Activated naive CD4-positive, alpha-beta T cell treated with anti-CD3 and anti-CD28 coated beads, Interleukin-2, amount 10 ng/mL, durations not matched to agents 7 days and 5 days (primary cell): ENCODE measurements at regions not wholly inside any gene's neighbourhood (a gene's known extent, or its start where the extent isn't known, plus 50 kb on each side); places are given as distances from the start of the nearest gene placed in this dataset.

Source experiments
- CTCF ChIA-PET: fragments of 350-600 bp; sonication (Branson Sonifier 250); formaldehyde crosslinking; loops from one replicate; lab custom pipeline; 2021; ENCODE audit warnings: antibody characterized with exemption; lab: Charles Lee
- DNase-seq: peaks from one replicate; pipeline ENCODE4 v3.0.0-alpha.2; 2020
- H3K27ac Mint-ChIP-seq: one replicate; pipeline ENCODE4 v1.8.0; 2021; ENCODE audit warnings: mild to moderate bottlenecking, moderate library complexity, mixed read lengths
- H3K27me3 Mint-ChIP-seq: one replicate; pipeline ENCODE4 v1.8.0; 2021; ENCODE audit warnings: mild to moderate bottlenecking, mixed read lengths
- H3K36me3 Mint-ChIP-seq: one replicate; pipeline ENCODE4 v1.8.0; 2021; ENCODE audit warnings: mixed read lengths
- H3K4me1 Mint-ChIP-seq: one replicate; pipeline ENCODE4 v1.8.0; 2021; ENCODE audit warnings: mixed read lengths
- H3K4me3 Mint-ChIP-seq: one replicate; pipeline ENCODE4 v1.8.0; 2021; ENCODE audit warnings: mild to moderate bottlenecking, moderate library complexity, mixed read lengths
- H3K9me3 Mint-ChIP-seq: one replicate; pipeline ENCODE4 v1.8.0; 2021; ENCODE audit warnings: mixed read lengths

DNA sequence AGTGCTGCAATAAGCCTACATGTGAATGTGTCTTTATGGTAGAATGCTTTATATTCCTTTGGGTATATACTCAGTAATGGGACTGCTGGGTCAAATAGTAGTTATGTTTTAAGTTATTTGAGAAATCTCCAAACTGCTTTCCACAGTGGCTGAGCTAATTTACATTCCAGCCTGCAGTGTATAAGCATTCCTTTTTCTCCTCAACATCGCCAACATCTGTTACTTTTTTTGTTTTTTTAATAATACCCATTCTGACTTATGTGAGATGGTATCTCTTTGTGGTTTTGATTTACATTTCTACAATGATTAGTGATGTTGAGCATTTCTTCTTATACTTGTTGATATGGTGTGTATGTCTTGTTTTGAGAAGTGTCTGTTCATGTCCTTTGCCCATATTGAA lies 1186.2 kb downstream of the BCL11B start:
- H3K27me3 Mint-ChIP-seq: no peaks in the 10 kb centered on the region
- no peak overlapping the region for H3K27ac Mint-ChIP-seq
- H3K36me3 Mint-ChIP-seq: peaks cover 5% of the 10 kb centered on the region
- peaks cover 9% of the 10 kb centered on the region for H3K9me3 Mint-ChIP-seq
- H3K4me1 Mint-ChIP-seq: no peaks in the 10 kb centered on the region
- H3K4me3 Mint-ChIP-seq: no peak overlapping the region
- DNase-seq: no peak
- CTCF ChIA-PET: no interaction called here

DNA sequence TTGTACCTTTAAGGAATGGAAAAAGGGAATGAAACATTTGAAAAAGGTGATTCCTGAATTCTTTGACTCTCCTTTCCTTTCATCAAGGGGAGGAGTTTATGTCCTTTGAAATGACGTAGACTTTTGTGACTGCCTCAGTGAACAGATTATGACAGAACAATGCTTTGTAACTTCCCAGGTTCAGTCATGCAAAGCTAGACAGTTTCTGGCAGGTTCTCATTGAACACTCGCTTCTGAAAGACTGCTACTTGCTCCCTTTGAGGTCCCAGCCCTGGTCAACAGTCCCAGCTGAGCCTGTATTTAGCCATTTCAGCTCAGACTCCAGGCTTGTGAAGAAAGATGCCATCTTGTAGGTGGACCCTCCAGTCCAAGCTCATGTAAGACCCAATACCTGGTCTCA lies 1178.9 kb downstream of the BCL11B start:
- no peak for DNase-seq
- Mint-ChIP-seq H3K27ac (no peak overlapping the region), H3K9me3 (peaks cover 2% of the 10 kb centered on the region), H3K36me3 (no peaks in the 10 kb centered on the region), H3K27me3 (no peaks in the 10 kb centered on the region), H3K4me3 (no peak overlapping the region), H3K4me1 (no peaks in the 10 kb centered on the region)
- CTCF ChIA-PET: no interaction called here

DNA sequence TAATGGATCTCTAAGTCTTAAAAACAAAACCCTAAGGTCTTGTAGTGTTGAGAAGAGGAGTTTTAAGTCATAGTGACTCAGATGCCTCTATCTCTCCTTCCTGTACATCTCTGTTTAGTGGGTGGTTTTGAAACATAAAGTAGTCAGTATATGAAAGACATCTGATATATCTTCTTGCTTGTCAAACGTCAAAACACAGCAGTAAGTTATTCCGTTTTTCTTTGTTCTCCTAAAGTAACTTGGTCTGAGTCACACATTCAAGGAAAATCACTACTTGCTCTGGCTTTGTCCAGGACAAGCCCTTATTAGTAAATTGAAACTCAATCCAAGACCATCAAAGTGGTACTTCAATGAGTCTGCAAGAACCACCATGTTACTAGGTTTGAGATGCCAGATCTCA lies 1172.5 kb downstream of the BCL11B start:
- Mint-ChIP-seq H3K27ac (no peak overlapping the region), H3K36me3 (peaks cover 3% of the 10 kb centered on the region), H3K27me3 (no peaks in the 10 kb centered on the region), H3K4me1 (peaks cover 15% of the 10 kb centered on the region), H3K9me3 (peaks cover 10% of the 10 kb centered on the region), H3K4me3 (no peak overlapping the region)
- CTCF ChIA-PET: no interaction called here
- no peak for DNase-seq

DNA sequence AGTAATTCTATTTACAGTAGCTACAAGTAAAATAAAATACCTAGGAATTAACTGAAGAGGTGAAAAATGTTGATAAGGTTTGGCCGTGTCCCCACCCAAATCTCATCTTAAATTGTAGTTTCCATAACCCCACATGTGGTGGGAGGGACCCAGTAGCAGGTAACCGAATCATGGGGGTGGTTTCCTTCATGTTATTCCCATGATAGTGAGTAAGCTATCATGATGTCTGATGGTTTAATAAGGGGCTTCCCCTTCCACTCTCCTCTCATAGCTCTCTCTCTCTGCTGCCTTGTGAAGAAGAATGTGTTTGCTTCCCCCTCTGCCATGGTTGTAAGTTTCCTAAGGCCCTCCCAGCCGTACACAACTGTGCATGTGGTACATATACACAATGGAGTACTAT lies 1170.7 kb downstream of the BCL11B start:
- Mint-ChIP-seq H3K27me3 (no peaks in the 10 kb centered on the region), H3K27ac (no peak overlapping the region), H3K36me3 (peaks cover 3% of the 10 kb centered on the region), H3K4me1 (peaks cover 15% of the 10 kb centered on the region), H3K4me3 (no peak overlapping the region), H3K9me3 (peaks cover 10% of the 10 kb centered on the region)
- CTCF ChIA-PET: no interaction called here
- no peak for DNase-seq

DNA sequence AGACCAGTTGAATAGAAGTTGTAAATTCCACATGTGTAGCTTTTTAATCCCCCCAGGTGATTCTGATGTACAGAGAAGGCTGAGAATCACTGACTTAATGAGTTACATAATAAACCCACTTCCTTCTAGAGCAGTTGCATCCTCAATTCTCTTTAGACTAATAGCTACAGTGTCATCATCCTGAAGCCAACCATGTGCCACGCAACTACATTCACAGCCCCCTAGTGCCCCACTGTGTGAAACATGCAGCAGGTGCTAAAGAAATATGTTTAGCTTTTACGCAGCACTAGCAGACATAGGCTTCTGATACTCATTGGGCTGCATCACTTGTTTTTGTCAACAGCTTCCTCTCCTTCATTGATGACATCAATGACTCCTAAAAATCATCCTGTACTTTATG lies 1168.3 kb downstream of the BCL11B start:
- Mint-ChIP-seq H3K27ac (no peak overlapping the region), H3K9me3 (peaks cover 3% of the 10 kb centered on the region), H3K36me3 (peaks cover 3% of the 10 kb centered on the region), H3K4me1 (peaks cover 12% of the 10 kb centered on the region), H3K27me3 (no peaks in the 10 kb centered on the region), H3K4me3 (no peak overlapping the region)
- CTCF ChIA-PET: interaction anchor here (1.1 kb wide), 1 partner anchor 86 kb away, joined by 3 read pairs; no protein-coding TSS in a partner anchor
- DNase-seq: no peak

DNA sequence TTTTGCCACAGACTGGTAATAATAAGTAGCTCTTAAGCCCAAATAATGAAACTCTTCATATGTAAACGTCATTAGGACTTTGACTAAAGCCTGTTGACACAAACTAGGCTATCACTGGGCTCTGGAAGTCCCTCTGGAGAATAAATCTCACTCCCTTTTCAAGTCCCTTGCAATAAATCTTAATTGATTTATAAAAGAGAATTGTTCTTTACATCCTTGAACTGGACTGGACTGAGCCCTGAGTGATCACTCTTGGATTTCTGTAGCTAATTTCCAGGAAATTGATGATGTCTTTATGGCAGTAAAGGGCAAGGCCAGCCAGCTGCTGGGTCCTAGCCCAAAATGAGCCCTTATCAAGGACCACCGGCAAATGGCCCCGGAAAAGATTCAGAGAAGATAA lies 1162.7 kb downstream of the BCL11B start:
- CTCF ChIA-PET: interaction anchor here (0.6 kb wide), 1 partner anchor 124 kb away, joined by 3 read pairs; no protein-coding TSS in a partner anchor
- H3K27ac Mint-ChIP-seq: no peak overlapping the region
- no peak overlapping the region for H3K4me3 Mint-ChIP-seq
- no peak for DNase-seq
- H3K4me1 Mint-ChIP-seq: no peaks in the 10 kb centered on the region
- H3K36me3 Mint-ChIP-seq: no peaks in the 10 kb centered on the region
- no peaks in the 10 kb centered on the region for H3K27me3 Mint-ChIP-seq
- peaks cover 2% of the 10 kb centered on the region for H3K9me3 Mint-ChIP-seq

DNA sequence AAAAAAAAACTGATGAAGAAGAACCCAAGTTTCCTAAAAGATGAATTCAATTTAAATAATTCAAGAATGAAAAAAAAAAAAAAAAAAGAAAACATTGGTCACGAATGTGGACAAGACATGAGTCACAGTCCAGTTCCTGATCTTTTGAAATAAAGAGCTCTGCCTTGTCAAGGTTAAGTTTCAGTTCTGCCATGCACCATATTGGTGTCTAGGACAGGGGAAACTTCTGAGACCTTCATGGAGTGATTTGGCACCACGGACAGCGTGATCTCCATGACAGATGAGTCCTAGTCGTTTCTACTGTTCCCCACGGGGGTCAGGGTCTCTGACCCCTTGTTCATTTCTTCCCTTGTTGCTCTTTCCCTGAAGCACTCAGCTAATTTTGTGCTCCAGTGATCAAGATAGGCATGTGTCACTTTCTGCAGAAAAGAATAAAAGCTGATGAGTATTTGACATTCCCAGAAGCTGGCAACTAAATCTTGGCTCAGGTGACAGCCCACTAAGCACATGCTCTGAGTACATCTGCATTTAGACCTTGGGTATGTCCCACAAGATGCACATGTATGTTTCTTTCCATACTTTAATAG lies 1159.7 kb downstream of the BCL11B start:
- CTCF ChIA-PET: interaction anchor here (1.1 to 2.6 kb wide), 2 partner anchors 8 to 24 kb away, joined by 3 to 7 read pairs; no protein-coding TSS in a partner anchor
- Mint-ChIP-seq H3K36me3 (no peaks in the 10 kb centered on the region), H3K9me3 (peaks cover 2% of the 10 kb centered on the region), H3K27ac (no peak overlapping the region), H3K4me1 (no peaks in the 10 kb centered on the region), H3K27me3 (no peaks in the 10 kb centered on the region), H3K4me3 (no peak overlapping the region)
- DNase-seq: no peak

DNA sequence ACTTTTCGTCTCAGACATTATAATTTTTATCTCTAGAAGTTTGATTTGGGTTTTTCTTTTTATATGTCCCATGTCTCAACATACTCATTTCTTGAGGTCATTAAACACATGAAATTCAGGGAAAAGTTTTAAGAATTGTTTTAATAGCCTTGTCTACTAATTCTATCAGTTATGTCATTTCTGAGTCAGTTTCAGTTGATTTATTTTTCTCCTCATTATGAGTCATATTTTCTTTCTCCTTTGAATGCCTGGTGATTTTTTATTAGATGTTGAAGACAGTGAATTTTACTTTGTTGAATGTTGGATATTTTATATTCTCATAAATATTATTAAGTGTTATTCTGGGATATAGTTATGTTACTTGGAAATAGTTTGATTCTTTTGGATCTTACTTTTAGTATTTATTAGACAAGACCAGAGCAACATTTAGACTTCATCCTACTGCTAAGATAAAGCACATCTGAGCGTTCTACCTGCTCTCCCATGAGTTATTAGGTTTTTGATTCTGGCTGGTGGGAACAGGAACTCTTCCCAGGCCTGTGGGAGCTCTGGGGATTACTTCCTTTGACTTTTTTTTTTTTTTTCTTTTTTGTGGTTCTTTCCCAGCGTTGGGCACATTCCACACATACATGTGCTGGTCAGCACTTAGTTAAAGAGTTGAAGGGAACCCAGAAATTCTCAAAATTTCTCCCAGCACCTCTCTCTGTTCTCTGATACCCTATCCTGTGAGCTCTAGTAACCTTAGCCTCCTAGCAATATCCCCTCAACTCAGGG lies 1157.7 kb downstream of the BCL11B start:
- Mint-ChIP-seq H3K4me1 (no peaks in the 10 kb centered on the region), H3K9me3 (peaks cover 2% of the 10 kb centered on the region), H3K27me3 (no peaks in the 10 kb centered on the region), H3K27ac (no peak overlapping the region), H3K36me3 (no peaks in the 10 kb centered on the region), H3K4me3 (no peak overlapping the region)
- DNase-seq: no peak
- CTCF ChIA-PET: interaction anchor here (1.2 kb wide), 1 partner anchor 136 kb away, joined by 3 read pairs; no protein-coding TSS in a partner anchor

DNA sequence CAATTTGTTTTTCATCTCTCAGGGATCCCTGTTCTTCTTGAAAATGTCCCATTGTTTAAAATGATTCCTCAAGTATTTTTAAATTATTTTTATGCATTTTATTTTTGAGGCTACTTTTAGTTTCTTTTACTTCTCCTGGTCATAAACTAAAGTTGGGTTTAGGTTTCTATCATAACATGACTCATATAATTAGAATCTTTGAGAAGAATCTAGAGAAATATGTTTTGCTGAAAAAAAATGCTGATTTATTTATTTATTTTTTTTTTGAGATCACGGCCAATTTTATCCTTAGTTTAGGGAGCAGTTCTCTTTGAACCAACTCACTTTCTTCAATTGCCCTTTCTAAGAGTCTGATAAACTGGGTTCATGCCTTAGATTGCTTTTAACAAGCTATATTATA lies 1157.1 kb downstream of the BCL11B start:
- no peak overlapping the region for H3K4me3 Mint-ChIP-seq
- no peak for DNase-seq
- CTCF ChIA-PET: interaction anchor here (1.2 kb wide), 1 partner anchor 137 kb away, joined by 3 read pairs; no protein-coding TSS in a partner anchor
- peaks cover 7% of the 10 kb centered on the region for H3K9me3 Mint-ChIP-seq
- no peaks in the 10 kb centered on the region for H3K27me3 Mint-ChIP-seq
- H3K4me1 Mint-ChIP-seq: no peaks in the 10 kb centered on the region
- H3K27ac Mint-ChIP-seq: no peak overlapping the region
- no peaks in the 10 kb centered on the region for H3K36me3 Mint-ChIP-seq

DNA sequence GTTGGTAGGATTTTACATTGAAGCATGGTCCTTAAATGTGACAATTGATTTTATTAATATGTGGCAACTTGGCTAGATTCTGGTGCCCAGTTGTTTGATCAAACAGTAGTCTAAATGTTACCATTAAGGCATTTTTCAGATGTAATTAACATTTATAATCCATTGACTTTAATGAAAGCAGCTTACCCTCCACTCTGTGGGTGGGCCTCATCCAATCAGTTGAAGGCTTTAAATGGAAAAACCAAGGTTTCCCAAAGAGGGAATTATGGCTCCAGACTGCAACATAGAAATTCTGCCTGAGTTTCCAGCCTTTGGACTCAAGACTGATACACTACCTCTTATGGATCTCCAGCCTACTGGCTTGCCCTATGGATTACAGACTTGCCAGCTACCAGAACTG lies 1153.2 kb downstream of the BCL11B start:
- CTCF ChIA-PET: interaction anchor here (0.9 kb wide), 1 partner anchor 17 kb away, joined by 3 read pairs; no protein-coding TSS in a partner anchor
- DNase-seq: no peak
- Mint-ChIP-seq H3K9me3 (peaks cover 10% of the 10 kb centered on the region), H3K36me3 (peaks cover 2% of the 10 kb centered on the region), H3K27me3 (no peaks in the 10 kb centered on the region), H3K4me1 (peaks cover 9% of the 10 kb centered on the region), H3K27ac (no peak overlapping the region), H3K4me3 (no peak overlapping the region)

DNA sequence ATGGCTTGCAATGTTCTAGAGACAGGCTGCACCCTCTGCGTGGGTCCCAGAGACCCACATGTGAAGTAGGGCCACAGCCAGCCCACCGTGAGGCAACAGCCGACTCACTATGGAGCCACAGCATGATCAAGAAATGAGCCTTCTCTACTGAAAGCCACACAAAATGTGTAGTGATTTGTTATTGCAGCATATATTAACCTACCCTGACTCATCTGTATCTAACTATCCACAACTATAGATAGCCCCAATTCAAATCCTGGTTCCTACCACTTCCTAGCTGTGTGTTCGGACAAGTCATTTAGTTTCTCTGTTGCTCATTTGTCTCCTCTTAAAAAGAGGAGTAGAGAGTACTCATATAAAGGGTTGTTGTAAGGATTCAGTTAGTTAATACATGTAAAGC lies 1152.3 kb downstream of the BCL11B start:
- peaks cover 2% of the 10 kb centered on the region for H3K36me3 Mint-ChIP-seq
- H3K4me1 Mint-ChIP-seq: peaks cover 9% of the 10 kb centered on the region
- CTCF ChIA-PET: interaction anchor here (1.8 kb wide), 1 partner anchor 17 kb away, joined by 7 read pairs; no protein-coding TSS in a partner anchor
- no peak overlapping the region for H3K4me3 Mint-ChIP-seq
- H3K27ac Mint-ChIP-seq: no peak overlapping the region
- DNase-seq: no peak
- peaks cover 14% of the 10 kb centered on the region for H3K9me3 Mint-ChIP-seq
- H3K27me3 Mint-ChIP-seq: no peaks in the 10 kb centered on the region

DNA sequence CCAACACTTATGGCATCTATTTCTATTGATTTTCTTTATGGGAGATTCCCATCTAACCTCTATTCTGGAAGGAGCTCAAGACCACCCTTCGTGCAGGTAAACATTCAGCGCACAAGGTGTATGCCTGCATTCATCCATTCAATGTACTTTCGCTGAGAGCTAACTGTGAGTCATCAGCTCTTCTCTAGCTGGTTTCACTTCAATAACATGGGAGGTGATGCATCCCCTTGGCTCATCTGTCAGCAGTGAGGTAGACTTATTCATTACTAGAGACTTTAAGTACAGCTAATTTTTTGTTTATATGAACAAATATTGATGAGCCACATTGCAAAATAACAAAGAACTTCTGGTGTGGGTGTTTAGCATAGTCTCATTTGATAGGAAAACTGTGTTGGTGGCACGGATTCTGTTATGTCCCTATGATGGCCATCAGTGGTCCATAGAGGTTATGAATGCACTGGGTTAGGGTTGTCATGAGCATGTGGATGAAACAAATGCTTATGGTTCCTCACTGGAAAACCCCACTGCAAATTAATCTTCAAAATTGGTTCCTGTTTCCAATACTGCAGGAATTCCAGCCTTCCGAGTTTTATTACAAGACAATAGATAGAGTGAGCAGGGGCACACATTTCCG lies 1151.0 kb downstream of the BCL11B start:
- H3K36me3 Mint-ChIP-seq: peaks cover 2% of the 10 kb centered on the region
- CTCF ChIA-PET: interaction anchor here (1.1 to 1.8 kb wide), 2 partner anchors 9 to 15 kb away, joined by 3 to 7 read pairs; no protein-coding TSS in a partner anchor
- DNase-seq: no peak
- no peak overlapping the region for H3K4me3 Mint-ChIP-seq
- H3K4me1 Mint-ChIP-seq: peaks cover 9% of the 10 kb centered on the region
- H3K27ac Mint-ChIP-seq: no peak overlapping the region
- no peaks in the 10 kb centered on the region for H3K27me3 Mint-ChIP-seq
- peaks cover 21% of the 10 kb centered on the region for H3K9me3 Mint-ChIP-seq

DNA sequence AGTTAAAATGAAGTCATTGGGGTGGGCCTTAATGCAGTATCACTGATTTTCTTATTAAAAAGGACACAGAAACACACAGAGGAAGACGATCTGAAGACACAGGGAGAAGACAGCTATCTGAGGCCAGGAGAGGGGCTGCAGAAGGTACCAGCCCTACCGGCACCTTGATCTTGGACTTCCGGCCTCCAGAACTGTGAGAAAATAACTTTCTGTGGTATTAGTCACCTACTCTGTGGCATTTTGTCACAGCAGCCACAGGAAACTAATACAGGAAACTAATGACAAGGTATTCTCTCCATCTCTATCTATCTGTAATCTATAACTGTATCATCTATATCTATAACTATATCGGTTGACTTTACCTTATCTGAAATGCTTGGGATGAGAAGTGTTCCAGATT lies 1149.5 kb downstream of the BCL11B start:
- CTCF ChIA-PET: no interaction called here
- peaks cover 9% of the 10 kb centered on the region for H3K4me1 Mint-ChIP-seq
- peaks cover 2% of the 10 kb centered on the region for H3K36me3 Mint-ChIP-seq
- no peaks in the 10 kb centered on the region for H3K27me3 Mint-ChIP-seq
- no peak for DNase-seq
- no peak overlapping the region for H3K4me3 Mint-ChIP-seq
- peaks cover 21% of the 10 kb centered on the region for H3K9me3 Mint-ChIP-seq
- H3K27ac Mint-ChIP-seq: no peak overlapping the region

DNA sequence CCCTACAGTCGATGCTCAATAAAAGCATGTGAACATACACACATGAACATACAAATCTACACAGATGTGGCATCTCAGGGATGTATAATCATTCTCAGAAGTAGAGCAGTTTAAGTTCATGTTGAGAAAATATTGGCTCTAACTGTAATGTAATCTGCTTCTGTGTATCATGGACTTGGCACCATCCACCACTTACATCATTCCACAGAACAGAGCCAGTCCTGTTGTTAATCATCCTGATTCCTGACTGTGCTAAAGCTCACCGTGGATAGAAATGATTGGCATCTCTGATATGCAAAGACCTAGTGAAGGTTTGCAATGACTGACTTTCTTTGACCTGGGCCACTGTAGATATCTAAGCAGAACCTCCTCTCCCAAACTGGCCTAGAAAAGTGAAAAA lies 1141.3 kb downstream of the BCL11B start:
- no peak for DNase-seq
- CTCF ChIA-PET: interaction anchor here (1.1 kb wide), 1 partner anchor 7 kb away, joined by 3 read pairs; no protein-coding TSS in a partner anchor
- Mint-ChIP-seq H3K27me3 (no peaks in the 10 kb centered on the region), H3K4me3 (no peak overlapping the region), H3K9me3 (peaks cover 2% of the 10 kb centered on the region), H3K4me1 (peaks cover 22% of the 10 kb centered on the region), H3K36me3 (no peaks in the 10 kb centered on the region), H3K27ac (no peak overlapping the region)
